Colonic mucosa (tissue), 4 donors: ENCODE measurements at regions not wholly inside any gene's neighbourhood (a gene's known extent, or its start where the extent isn't known, plus 50 kb on each side); places are given as distances from the start of the nearest gene placed in this dataset.

Experiments used
- DNase-seq: peaks from one replicate; pipeline ENCODE4 v3.0.0-alpha.2; 2020
- H3K27ac ChIP-seq: fragments of 200-600 bp; one replicate; pipeline ENCODE4 v1.8.0; 2021
- H3K27me3 ChIP-seq: fragments of 200-600 bp; one replicate; pipeline ENCODE4 v1.8.0; 2021
- H3K36me3 ChIP-seq: fragments of 200-600 bp; one replicate; pipeline ENCODE4 v1.8.0; 2021
- H3K4me1 ChIP-seq: fragments of 200-600 bp; one replicate; pipeline ENCODE4 v1.8.0; 2021; ENCODE audit warnings: mild to moderate bottlenecking
- H3K4me3 ChIP-seq: fragments of 200-600 bp; one replicate; pipeline ENCODE4 v1.8.0; 2021
- H3K9ac ChIP-seq, 2 donors: one replicate each; pipeline ENCODE4 v1.7.0; 2013; ENCODE audit warnings: control low read depth in 2 of 2, low read depth in 2 of 2, low read length in 2 of 2
- H3K9me3 ChIP-seq: fragments of 200-600 bp; one replicate; pipeline ENCODE4 v1.8.0; 2021
- CTCF ChIP-seq: fragments of 200-600 bp; IDR thresholded peaks from one replicate; pipeline ENCODE4 v1.8.0; 2022; ENCODE audit warnings: antibody characterized with exemption, mild to moderate bottlenecking
- intact Hi-C: fragments of 100-400 bp; cut with DNase I; formaldehyde crosslinking; loops from one replicate; pipeline ENCODE4 v1.14.1; 2022
- donor health status: healthy.
- donor health status: DM: no; HTN: no; CAD: no.
- donor health status: DM: no; HTN: no; CAD: no.

GRCh38 chr12:9276990-9277389, 68.8 kb upstream of the PZP start:
- H3K36me3 ChIP-seq, result no peaks in the 10 kb centered on the region
- H3K9ac ChIP-seq, result no peak overlapping the region
- H3K27me3 ChIP-seq, result no peaks in the 10 kb centered on the region
- no peak overlapping the region for H3K27ac ChIP-seq
- no peak for TF ChIP-seq CTCF
- no peak for DNase-seq
- H3K4me1 ChIP-seq, result no peaks in the 10 kb centered on the region
- intact Hi-C loops, result loop anchor here (10.0 kb wide), 1 partner anchor 212 kb away; no protein-coding TSS in a partner anchor
- no peaks in the 10 kb centered on the region for H3K9me3 ChIP-seq
- no peak overlapping the region for H3K4me3 ChIP-seq

- intact Hi-C loops, result loop anchor here (10.0 kb wide), 1 partner anchor 208 kb away; no protein-coding TSS in a partner anchor
- TF ChIP-seq CTCF, result no peak
These were observed 65.1 kb upstream of the PZP start for GRCh38 chr12:9273276-9273675.

GRCh38 chr12:9271875-9272274, 63.7 kb upstream of the PZP start:
- no peaks in the 10 kb centered on the region for H3K9me3 ChIP-seq
- H3K4me1 ChIP-seq, result no peaks in the 10 kb centered on the region
- intact Hi-C loops, result loop anchor here (10.0 kb wide), 1 partner anchor 207 kb away; no protein-coding TSS in a partner anchor
- no peaks in the 10 kb centered on the region for H3K27me3 ChIP-seq
- no peaks in the 10 kb centered on the region for H3K36me3 ChIP-seq
- no peak for TF ChIP-seq CTCF
- no peak overlapping the region for H3K4me3 ChIP-seq
- DNase-seq, result no peak
- H3K27ac ChIP-seq, result no peak overlapping the region
- no peak overlapping the region for H3K9ac ChIP-seq

More at GRCh38 chr12:9273276-9273675, 65.1 kb upstream of the PZP start:
- H3K27me3 ChIP-seq, result no peaks in the 10 kb centered on the region
- H3K9ac ChIP-seq, result no peak overlapping the region
- no peaks in the 10 kb centered on the region for H3K36me3 ChIP-seq
- no peak for DNase-seq
- no peak overlapping the region for H3K27ac ChIP-seq
- H3K4me3 ChIP-seq, result no peak overlapping the region
- no peaks in the 10 kb centered on the region for H3K9me3 ChIP-seq
- H3K4me1 ChIP-seq, result no peaks in the 10 kb centered on the region

- no peaks in the 10 kb centered on the region for H3K9me3 ChIP-seq
- no peak overlapping the region for H3K27ac ChIP-seq
- no peak overlapping the region for H3K4me3 ChIP-seq
- intact Hi-C loops, result no loop called here
- TF ChIP-seq CTCF, result no peak
- H3K36me3 ChIP-seq, result no peaks in the 10 kb centered on the region
- no peak overlapping the region for H3K9ac ChIP-seq
- H3K27me3 ChIP-seq, result no peaks in the 10 kb centered on the region
- no peak for DNase-seq
- no peaks in the 10 kb centered on the region for H3K4me1 ChIP-seq
These were observed 56.4 kb upstream of the PZP start for GRCh38 chr12:9264546-9264945.

GRCh38 chr12:9260931-9261330, 52.7 kb upstream of the PZP start:
- no peak for TF ChIP-seq CTCF
- no peaks in the 10 kb centered on the region for H3K36me3 ChIP-seq
- H3K9ac ChIP-seq, result no peak overlapping the region
- no peaks in the 10 kb centered on the region for H3K27me3 ChIP-seq
- no peak for DNase-seq
- no peak overlapping the region for H3K4me3 ChIP-seq
- H3K9me3 ChIP-seq, result no peaks in the 10 kb centered on the region
- H3K4me1 ChIP-seq, result no peaks in the 10 kb centered on the region
- H3K27ac ChIP-seq, result no peak overlapping the region
- intact Hi-C loops, result no loop called here

GRCh38 chr12:9258676-9259075, 50.5 kb upstream of the PZP start:
- no peaks in the 10 kb centered on the region for H3K9me3 ChIP-seq
- no peaks in the 10 kb centered on the region for H3K27me3 ChIP-seq
- no peak overlapping the region for H3K27ac ChIP-seq
- H3K4me3 ChIP-seq, result no peak overlapping the region
- intact Hi-C loops, result no loop called here
- no peak for TF ChIP-seq CTCF
- DNase-seq, result no peak
- no peaks in the 10 kb centered on the region for H3K4me1 ChIP-seq
- H3K36me3 ChIP-seq, result no peaks in the 10 kb centered on the region
- H3K9ac ChIP-seq, result no peak overlapping the region
